Muscle of leg (tissue), 3 donors: ENCODE measurements at regions not wholly inside any gene's neighbourhood (a gene's known extent, or its start where the extent isn't known, plus 50 kb on each side); places are given as distances from the start of the nearest gene placed in this dataset.
"Not testable (repeated sequence)": the region's sequence is repeated elsewhere in the genome, so short reads cannot be mapped to it uniquely, and the experiment has no call there.

Source experiments
- DNase-seq: peaks from one replicate; pipeline ENCODE4 v3.0.0; 2013
- H3K27ac ChIP-seq: one replicate; pipeline ENCODE4 v1.5.1; 2013; ENCODE audit warnings: mild to moderate bottlenecking, low read length, control low read depth
- H3K27me3 ChIP-seq: one replicate; pipeline ENCODE4 v1.6.1; 2013; ENCODE audit warnings: low read length; ENCODE audit not compliant: control insufficient read depth, insufficient read depth
- H3K36me3 ChIP-seq: one replicate; pipeline ENCODE4 v1.6.1; 2013; ENCODE audit warnings: low read length; ENCODE audit not compliant: control insufficient read depth, insufficient read depth
- H3K4me1 ChIP-seq: one replicate; pipeline ENCODE4 v1.6.1; 2013; ENCODE audit warnings: low read length; ENCODE audit not compliant: control insufficient read depth, insufficient read depth
- H3K4me3 ChIP-seq: one replicate; pipeline ENCODE4 v1.5.1; 2013; ENCODE audit warnings: low read length, control low read depth
- H3K9me3 ChIP-seq: replicated peaks from 2 replicates; pipeline ENCODE4 v1.6.1; 2013; ENCODE audit warnings: low read depth, low read length; ENCODE audit not compliant: control insufficient read depth
- WGBS: methylation state at CpG from one replicate; pipeline ENCODE4 v1.1.5; 2013; ENCODE audit warnings: missing lambda C conversion rate; ENCODE audit not compliant: insufficient coverage; 5-methylcytosine and 5-hydroxymethylcytosine counted together

DNA sequence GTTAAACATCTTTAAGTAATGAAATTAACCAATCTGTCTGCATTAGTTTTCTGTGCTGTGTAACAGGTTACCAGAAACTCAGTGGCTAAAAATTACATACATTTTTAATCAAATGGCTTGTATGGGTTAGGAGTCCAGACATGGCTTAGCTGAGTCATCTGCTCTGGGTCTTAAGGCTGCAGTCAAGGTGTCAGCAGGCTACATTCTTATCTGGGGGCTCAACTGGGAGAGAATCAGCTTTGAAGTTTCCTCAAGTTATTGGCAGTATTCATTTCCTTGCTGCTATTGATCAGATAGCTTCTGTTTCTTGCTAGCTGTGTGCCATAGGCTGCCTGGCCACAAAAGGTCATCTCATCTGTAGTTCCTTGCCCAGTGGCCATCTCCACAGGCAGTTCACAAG, 1163.0 kb downstream of the DIAPH3 start:
- Histone ChIP-seq H3K27me3 (no peaks in the 10 kb centered on the region), H3K4me3 (no peak overlapping the region), H3K36me3 (no peaks in the 10 kb centered on the region), H3K9me3 (no peaks in the 10 kb centered on the region), H3K4me1 (no peaks in the 10 kb centered on the region), H3K27ac (no peak overlapping the region)
- no peak for DNase-seq

- no peak for DNase-seq
- no peaks in the 10 kb centered on the region for H3K4me1 ChIP-seq
- H3K36me3 ChIP-seq, result no peaks in the 10 kb centered on the region
- no peaks in the 10 kb centered on the region for H3K9me3 ChIP-seq
- WGBS, result 76% methylated on average over 10 of the region's 11 CpGs
- no peaks in the 10 kb centered on the region for H3K27me3 ChIP-seq
- H3K27ac ChIP-seq, result no peak overlapping the region
- H3K4me3 ChIP-seq, result no peak overlapping the region
Measured at GRCh38 chr13:59012731-59013130, 1151.0 kb downstream of the DIAPH3 start.

- H3K27ac ChIP-seq, result no peak overlapping the region
- H3K4me3 ChIP-seq, result no peak overlapping the region
- H3K36me3 ChIP-seq, result no peaks in the 10 kb centered on the region
- no peaks in the 10 kb centered on the region for H3K9me3 ChIP-seq
- 79% methylated on average over 2 of the region's 3 CpGs for WGBS
- no peaks in the 10 kb centered on the region for H3K4me1 ChIP-seq
- H3K27me3 ChIP-seq, result no peaks in the 10 kb centered on the region
- DNase-seq, result no peak
Measured at GRCh38 chr13:59016250-59016649, 1147.5 kb downstream of the DIAPH3 start.

DNA sequence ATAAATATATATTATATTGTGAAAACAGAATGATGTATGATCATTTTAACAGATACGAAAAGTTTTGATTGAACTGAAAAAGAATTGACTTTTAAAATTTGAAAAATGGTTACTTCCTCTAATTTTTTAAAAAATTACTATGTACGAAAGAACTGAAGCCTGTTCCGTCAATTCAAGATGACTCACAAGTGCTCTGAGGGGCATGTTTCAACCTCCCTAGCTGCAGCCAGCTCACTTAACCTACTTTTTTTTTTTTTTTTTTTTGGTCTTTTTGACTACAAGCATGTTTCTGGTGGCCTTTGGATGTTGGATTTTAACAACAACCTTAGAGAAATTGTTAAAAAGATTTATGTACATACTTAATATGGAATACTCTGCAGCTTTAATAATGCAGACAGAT, 1139.3 kb downstream of the DIAPH3 start:
- DNase-seq, result no peak
- Histone ChIP-seq H3K4me1 (no peaks in the 10 kb centered on the region), H3K9me3 (no peaks in the 10 kb centered on the region), H3K27me3 (no peaks in the 10 kb centered on the region), H3K36me3 (no peaks in the 10 kb centered on the region), H3K4me3 (no peak overlapping the region), H3K27ac (no peak overlapping the region)
- WGBS, result no CpG with 5 or more reads among the region's 3 CpGs

DNA sequence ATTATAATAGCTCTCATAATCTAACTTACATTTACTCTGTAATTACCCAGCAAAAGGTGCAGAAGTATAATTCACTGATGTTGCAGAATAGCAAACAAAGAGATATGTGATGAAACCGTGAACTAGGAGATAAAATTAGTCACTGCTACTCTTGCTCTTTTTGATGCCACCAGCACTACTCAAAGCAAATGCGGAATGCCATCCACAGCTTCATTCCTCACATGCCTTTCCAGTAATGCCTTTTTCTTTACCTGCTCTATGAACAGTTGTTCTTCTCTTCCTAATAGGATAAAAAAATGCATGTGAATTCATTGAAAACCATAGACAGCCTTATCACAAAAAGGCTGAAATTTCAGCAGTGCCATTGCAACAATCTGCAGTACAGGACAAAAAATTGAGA, 1129.5 kb downstream of the DIAPH3 start:
- Histone ChIP-seq H3K27me3 (no peaks in the 10 kb centered on the region), H3K9me3 (no peaks in the 10 kb centered on the region), H3K4me3 (no peak overlapping the region), H3K27ac (no peak overlapping the region), H3K4me1 (no peaks in the 10 kb centered on the region), H3K36me3 (no peaks in the 10 kb centered on the region)
- DNase-seq, result no peak
- WGBS, result 100% methylated on average over 1 of the region's 2 CpGs

DNA sequence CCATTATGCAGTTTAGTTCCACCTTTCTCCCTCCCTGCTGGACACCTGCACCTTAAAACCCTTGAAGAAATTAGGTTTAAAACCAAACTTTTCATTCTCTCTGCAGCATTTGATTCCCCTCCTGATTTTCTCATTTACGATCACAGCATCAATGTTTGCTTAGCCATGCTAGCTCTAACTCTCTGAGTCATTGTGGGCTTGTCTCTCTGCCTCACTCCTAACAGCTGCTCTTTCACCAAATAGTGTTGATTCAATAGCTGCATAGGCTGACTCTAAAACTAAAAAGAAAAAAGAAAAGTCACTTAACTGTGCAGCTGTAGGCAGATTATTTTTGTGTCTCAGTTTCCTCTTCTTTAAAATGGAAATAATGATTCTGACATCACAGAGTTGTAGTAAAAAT, 1124.9 kb downstream of the DIAPH3 start:
- Histone ChIP-seq H3K9me3 (no peaks in the 10 kb centered on the region), H3K36me3 (no peaks in the 10 kb centered on the region), H3K27ac (no peak overlapping the region), H3K27me3 (no peaks in the 10 kb centered on the region), H3K4me3 (no peak overlapping the region), H3K4me1 (no peaks in the 10 kb centered on the region)
- no peak for DNase-seq
- 50% methylated on average over 1 of the region's 1 CpG for WGBS

GRCh38 chr13:59043016-59043415, 1120.7 kb downstream of the DIAPH3 start:
- H3K27me3 ChIP-seq, result no peaks in the 10 kb centered on the region
- H3K36me3 ChIP-seq, result no peaks in the 10 kb centered on the region
- no peak overlapping the region for H3K27ac ChIP-seq
- H3K4me1 ChIP-seq, result no peaks in the 10 kb centered on the region
- WGBS, result no CpG with 5 or more reads among the region's 2 CpGs
- H3K4me3 ChIP-seq, result no peak overlapping the region
- DNase-seq, result no peak
- H3K9me3 ChIP-seq, result no peaks in the 10 kb centered on the region

DNA sequence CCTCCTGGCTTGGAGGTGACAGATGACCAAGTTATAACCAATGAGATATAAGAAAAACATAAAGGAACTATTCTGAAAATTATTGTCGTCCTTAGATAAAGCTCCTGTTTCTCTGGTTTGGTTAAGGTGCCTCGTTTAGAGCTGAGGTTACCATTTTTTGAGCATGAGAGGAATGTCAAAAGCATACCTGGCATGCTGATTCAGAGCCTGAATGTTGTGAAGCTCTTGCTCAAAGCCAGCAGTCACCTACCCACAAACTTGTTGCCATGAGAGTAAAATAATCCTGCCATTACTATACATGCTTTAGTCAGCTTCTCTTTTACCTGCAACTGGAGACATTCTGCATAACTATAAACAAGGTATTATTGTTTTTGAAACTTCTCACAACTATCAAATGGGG, 1116.2 kb downstream of the DIAPH3 start:
- Histone ChIP-seq H3K27me3 (no peaks in the 10 kb centered on the region), H3K4me3 (no peak overlapping the region), H3K27ac (no peak overlapping the region), H3K9me3 (no peaks in the 10 kb centered on the region), H3K4me1 (no peaks in the 10 kb centered on the region), H3K36me3 (no peaks in the 10 kb centered on the region)
- no CpG with 5 or more reads among the region's 2 CpGs for WGBS
- DNase-seq, result no peak

GRCh38 chr13:59061621-59062020, 1102.1 kb downstream of the DIAPH3 start:
- Histone ChIP-seq H3K9me3 (no peaks in the 10 kb centered on the region), H3K4me3 (no peak overlapping the region)
- no CpG with 5 or more reads among the region's 1 CpG for WGBS

DNA sequence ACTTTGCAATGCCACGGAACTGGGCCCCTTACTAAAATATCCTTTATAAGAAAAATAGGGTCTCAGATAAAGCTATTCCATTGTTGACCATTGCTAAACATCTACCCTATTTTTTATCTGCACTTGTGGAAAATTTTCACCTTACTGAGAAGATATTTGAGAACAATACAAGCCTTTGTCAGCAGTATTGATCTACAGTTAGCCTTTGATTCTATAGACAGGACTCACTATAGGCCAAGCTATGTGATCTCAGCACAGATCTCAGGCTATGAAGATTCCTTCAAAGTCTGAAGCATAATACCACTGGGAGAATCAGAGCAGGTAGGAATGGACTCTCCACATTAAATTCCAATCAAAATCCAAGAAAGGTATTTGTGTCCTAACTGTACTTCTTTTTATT, 1099.7 kb downstream of the DIAPH3 start:
- Histone ChIP-seq H3K4me3 (no peak overlapping the region), H3K9me3 (no peaks in the 10 kb centered on the region), H3K27me3 (no peaks in the 10 kb centered on the region), H3K36me3 (no peaks in the 10 kb centered on the region), H3K4me1 (no peaks in the 10 kb centered on the region), H3K27ac (no peak overlapping the region)
- no CpG with 5 or more reads among the region's 1 CpG for WGBS
- DNase-seq, result no peak

More at GRCh38 chr13:59061621-59062020, 1102.1 kb downstream of the DIAPH3 start:
- DNase-seq, result no peak
- H3K36me3 ChIP-seq, result no peaks in the 10 kb centered on the region
- no peaks in the 10 kb centered on the region for H3K4me1 ChIP-seq
- H3K27ac ChIP-seq, result no peak overlapping the region
- H3K27me3 ChIP-seq, result no peaks in the 10 kb centered on the region

DNA sequence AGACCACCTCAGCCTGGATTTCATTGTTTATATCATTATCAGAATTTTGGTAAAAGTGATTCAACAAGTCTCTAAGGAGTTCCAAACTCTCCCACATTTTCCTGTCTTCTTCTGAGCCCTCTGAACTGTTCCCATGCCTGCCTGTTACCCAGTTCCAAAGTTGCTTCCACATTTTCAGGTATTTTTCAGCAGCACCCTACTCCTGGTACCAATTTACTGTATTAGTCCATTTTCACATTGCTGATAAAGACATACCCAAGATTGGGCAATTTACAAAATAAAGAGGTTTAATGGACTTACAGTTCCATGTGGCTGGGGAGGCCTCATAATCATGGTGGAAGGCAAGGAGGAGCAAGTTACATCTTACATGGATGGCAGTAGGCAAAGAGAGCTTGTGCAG, 1087.3 kb downstream of the DIAPH3 start:
- not testable (repeated sequence) for H3K27me3 ChIP-seq, H3K27ac ChIP-seq, H3K4me1 ChIP-seq, H3K9me3 ChIP-seq, H3K36me3 ChIP-seq, H3K4me3 ChIP-seq, DNase-seq
